RWPE1 (cell line): ENCODE measurements at regions not wholly inside any gene's neighbourhood (a gene's known extent, or its start where the extent isn't known, plus 50 kb on each side); places are given as distances from the start of the nearest gene placed in this dataset.

ENCODE experiments used
- CTCF ChIA-PET: fragments of 350-600 bp; sonication (Branson Sonifier 250); formaldehyde crosslinking; extraction: SDS; loops from one replicate; lab custom pipeline; 2021; lab: Yijun Ruan, JAX
- POLR2A ChIA-PET: fragments of 400-600 bp; formaldehyde crosslinking; extraction: SDS; loops from one replicate; lab custom pipeline; 2020; ENCODE audit warnings: antibody characterized with exemption; ENCODE audit not compliant: low non-redundant PET; lab: Yijun Ruan, JAX
- DNase-seq: peaks from one replicate; pipeline ENCODE4 v3.0.0; 2012; ENCODE audit warnings: low spot score
- H3K27ac ChIP-seq: fragments of 450-650 bp; 2 replicates; pipeline ENCODE4 v1.5.1; 2017
- TF ChIP-seq, protein P1 (sequence below): fragments of 450-650 bp; conservative IDR thresholded peaks from 2 replicates; pipeline ENCODE4 v1.5.1; 2017; ENCODE audit warnings: low read depth, mild to moderate bottlenecking

DNA sequence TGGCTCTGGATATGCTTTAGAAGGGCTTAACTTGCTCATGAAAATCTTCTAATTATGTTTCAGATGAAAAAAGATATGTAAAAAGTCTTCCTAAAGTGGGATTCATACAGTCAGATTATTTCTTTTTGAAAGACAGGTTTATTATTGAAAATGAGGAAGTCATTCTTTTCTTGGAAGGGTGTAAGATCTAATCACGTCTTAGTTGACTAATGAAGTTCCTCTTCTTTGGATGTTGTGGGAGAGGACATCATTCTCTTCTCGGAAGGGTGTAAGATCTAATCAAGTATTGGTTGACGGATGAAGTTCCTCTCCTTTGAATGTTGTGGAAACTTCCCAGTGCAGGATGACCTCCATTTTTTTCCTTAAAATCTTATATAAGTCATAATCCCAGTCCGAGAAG lies 74.9 kb downstream of the ALG10 start:
- ChIA-PET CTCF (no interaction called here), POLR2A (no interaction called here)
- TF ChIP-seq, protein P1, sequence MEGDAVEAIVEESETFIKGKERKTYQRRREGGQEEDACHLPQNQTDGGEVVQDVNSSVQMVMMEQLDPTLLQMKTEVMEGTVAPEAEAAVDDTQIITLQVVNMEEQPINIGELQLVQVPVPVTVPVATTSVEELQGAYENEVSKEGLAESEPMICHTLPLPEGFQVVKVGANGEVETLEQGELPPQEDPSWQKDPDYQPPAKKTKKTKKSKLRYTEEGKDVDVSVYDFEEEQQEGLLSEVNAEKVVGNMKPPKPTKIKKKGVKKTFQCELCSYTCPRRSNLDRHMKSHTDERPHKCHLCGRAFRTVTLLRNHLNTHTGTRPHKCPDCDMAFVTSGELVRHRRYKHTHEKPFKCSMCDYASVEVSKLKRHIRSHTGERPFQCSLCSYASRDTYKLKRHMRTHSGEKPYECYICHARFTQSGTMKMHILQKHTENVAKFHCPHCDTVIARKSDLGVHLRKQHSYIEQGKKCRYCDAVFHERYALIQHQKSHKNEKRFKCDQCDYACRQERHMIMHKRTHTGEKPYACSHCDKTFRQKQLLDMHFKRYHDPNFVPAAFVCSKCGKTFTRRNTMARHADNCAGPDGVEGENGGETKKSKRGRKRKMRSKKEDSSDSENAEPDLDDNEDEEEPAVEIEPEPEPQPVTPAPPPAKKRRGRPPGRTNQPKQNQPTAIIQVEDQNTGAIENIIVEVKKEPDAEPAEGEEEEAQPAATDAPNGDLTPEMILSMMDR, result no peak
- H3K27ac ChIP-seq, result no peak overlapping the region
- DNase-seq, result no peak

DNA sequence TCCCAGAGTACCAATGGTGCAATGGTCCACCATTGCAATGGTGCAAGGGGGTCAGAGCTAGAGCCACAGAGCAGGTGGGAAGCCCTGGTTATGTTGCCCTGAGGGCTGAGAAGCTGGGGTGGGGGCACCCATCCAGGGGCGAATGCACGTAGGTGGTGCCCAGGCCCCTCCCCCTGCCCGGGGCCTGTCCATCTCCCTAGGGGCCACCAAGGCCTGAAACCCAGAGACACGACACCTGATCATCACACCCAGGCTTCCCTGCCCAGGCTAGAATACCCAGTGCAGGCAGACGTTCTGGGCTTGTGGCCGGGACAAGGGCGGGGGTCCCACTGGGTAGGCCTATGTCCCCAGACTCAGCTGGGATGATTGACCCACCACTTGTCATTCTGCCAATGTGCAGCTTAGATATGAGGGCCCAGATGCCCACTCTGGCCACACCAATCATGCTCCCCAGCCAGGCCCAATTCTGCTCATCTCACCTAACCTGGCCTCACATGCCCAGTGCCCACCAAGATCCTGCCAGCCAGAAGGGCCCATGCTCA lies 83.2 kb downstream of the ALG10 start:
- ChIA-PET POLR2A (no interaction called here), CTCF (interaction anchor here (0.5 kb wide), 1 partner anchor 15 kb away, joined by 5 read pairs; no protein-coding TSS in a partner anchor)
- TF ChIP-seq, protein P1, result no peak
- H3K27ac ChIP-seq, result no peak overlapping the region
- DNase-seq, result no peak

DNA sequence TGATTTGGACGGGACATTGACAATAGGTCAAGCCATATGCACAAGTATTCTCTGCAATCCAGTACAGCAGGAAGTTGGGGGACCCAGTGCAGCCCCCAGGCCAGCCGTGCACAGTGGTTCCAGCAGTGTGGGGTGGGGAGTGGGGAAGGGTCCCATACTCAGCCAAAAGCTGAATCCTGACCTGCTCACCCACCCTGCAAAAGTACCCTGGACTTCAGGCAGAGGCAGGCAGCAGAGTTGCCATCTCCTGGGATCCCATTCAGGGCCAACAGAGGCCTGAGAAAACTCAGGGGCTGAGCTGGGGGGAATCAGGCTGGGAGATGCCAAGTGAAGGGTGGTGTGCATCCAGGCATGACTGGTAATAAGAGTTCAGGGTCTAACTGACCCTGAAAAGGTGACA lies 83.9 kb downstream of the ALG10 start:
- DNase-seq, result no peak
- TF ChIP-seq, protein P1, result no peak
- CTCF ChIA-PET, result no interaction called here
- H3K27ac ChIP-seq, result no peak overlapping the region
- POLR2A ChIA-PET, result no interaction called here

DNA sequence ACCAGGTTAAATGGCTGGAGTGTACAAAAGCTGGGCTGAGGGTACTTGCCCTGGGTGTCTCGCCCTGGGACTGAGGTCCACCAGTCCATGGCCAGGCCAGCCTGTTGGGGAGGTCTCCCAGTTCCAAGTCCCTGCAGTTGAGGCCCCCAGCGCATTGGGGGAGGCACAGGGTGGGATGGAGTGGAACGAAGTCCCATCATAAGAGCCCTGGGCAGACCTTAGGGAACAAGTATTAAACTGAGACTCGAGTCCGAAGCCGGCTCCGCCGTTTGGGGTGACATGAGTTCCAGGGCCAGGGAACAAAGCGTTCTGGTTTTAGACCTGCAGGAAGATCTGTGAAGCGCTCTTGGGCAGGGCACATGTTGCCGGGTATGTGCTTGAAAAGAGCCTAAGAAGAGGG lies 84.7 kb downstream of the ALG10 start:
- ChIA-PET POLR2A (no interaction called here), CTCF (no interaction called here)
- H3K27ac ChIP-seq, result no peak overlapping the region
- no peak for DNase-seq
- TF ChIP-seq, protein P1, result no peak

DNA sequence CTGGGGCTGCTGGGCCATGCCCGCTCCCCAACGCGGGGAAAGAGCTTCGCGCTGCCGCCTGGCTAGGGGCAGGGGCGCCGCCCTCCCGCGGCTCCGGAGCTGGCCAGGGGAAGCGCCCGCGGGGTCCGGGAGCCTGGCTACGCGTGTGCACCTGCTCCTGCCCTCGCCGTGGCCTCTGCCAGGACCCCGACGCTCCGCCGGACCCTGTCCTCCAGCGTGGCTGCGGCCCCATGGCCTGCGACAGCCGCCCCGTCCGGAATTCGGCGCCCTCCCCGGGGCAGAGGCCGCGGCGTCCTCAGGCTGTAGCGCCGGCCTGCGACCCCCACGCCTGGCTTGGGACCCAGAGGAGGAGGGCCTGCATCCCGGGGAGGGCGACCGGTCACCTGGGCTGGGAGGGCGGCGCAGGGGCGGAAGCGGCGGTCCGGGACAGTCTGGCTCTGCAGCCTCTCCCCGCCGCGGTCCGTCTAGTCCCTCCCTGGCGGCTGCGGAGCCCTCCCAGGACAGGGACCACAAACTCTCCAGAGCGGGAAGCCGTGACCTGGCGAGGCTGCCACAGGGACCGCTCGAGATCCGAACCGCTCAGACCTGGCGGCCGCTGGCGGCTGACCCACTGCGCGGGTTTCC lies 85.6 kb downstream of the ALG10 start:
- TF ChIP-seq, protein P1, result no peak

DNA sequence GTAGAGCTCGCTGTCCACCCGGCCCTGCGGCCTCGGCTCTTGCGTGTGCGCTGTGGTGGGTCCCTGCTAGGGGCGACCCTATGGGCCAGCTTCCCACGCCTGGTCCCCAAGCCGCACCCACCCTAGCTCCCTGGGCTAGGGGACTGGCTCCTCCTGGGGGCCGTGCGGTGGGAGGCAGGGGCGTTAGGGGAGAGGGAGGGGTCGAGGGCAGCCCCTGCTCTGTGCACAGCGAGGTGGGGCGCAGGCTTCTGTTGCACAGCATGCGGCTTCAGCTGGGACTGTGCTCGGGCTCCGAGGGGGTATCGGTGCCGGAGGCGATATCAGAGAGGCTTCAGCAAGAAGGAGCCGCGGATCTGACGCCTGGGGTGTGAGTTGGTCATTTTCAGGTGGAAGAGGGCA lies 86.1 kb downstream of the ALG10 start:
- no peak overlapping the region for H3K27ac ChIP-seq
- ChIA-PET CTCF (no interaction called here), POLR2A (no interaction called here)
- DNase-seq, result no peak
- TF ChIP-seq, protein P1, result no peak

More for the DNA sequence above, 85.6 kb downstream of the ALG10 start:
- CTCF ChIA-PET, result no interaction called here
- H3K27ac ChIP-seq, result no peak overlapping the region
- DNase-seq, result no peak
- POLR2A ChIA-PET, result no interaction called here
